Smooth muscle cell (in vitro differentiated cells): ENCODE measurements at regions not wholly inside any gene's neighbourhood (a gene's known extent, or its start where the extent isn't known, plus 50 kb on each side); places are given as distances from the start of the nearest gene placed in this dataset.

Experiments
- DNase-seq: peaks from one replicate; lab custom pipeline; 2025; ENCODE audit not compliant: unreplicated experiment; lab: John Stamatoyannopoulos, UW
- H2AFZ ChIP-seq: fragments of 200-600 bp; sonication (generic); 2 replicates; pipeline ENCODE4 v1.6.0; 2016; ENCODE audit warnings: antibody characterized with exemption, low read depth, mild to moderate bottlenecking
- H3F3A ChIP-seq: fragments of 200-600 bp; sonication (generic); 2 replicates; pipeline ENCODE4 v1.6.0; 2017; ENCODE audit warnings: antibody characterized with exemption, low read depth
- H3K27ac ChIP-seq: fragments of 200-600 bp; sonication (generic); 2 replicates; pipeline ENCODE4 v1.5.1; 2016; ENCODE audit warnings: low read depth, mild to moderate bottlenecking
- H3K27me3 ChIP-seq: fragments of 200-600 bp; sonication (generic); 2 replicates; pipeline ENCODE4 v1.6.1; 2016; ENCODE audit warnings: low read depth, mild to moderate bottlenecking
- H3K36me3 ChIP-seq: fragments of 200-600 bp; sonication (generic); 2 replicates; pipeline ENCODE4 v1.5.1; 2016; ENCODE audit warnings: low read depth
- H3K4me1 ChIP-seq: fragments of 200-600 bp; sonication (generic); 2 replicates; pipeline ENCODE4 v1.5.1; 2016; ENCODE audit warnings: low read depth
- H3K4me2 ChIP-seq: fragments of 200-600 bp; sonication (generic); 2 replicates; pipeline ENCODE4 v1.6.0; 2016; ENCODE audit warnings: mild to moderate bottlenecking
- H3K4me3 ChIP-seq: fragments of 200-600 bp; sonication (generic); 2 replicates; pipeline ENCODE4 v1.5.1; 2016; ENCODE audit warnings: mild to moderate bottlenecking
- H3K79me2 ChIP-seq: fragments of 200-600 bp; sonication (generic); 2 replicates; pipeline ENCODE4 v1.6.0; 2016; ENCODE audit warnings: low read depth, mild to moderate bottlenecking
- H3K9ac ChIP-seq: fragments of 200-600 bp; sonication (generic); 2 replicates; pipeline ENCODE4 v1.6.0; 2016; ENCODE audit warnings: low read depth
- H3K9me3 ChIP-seq: fragments of 200-600 bp; sonication (generic); replicated peaks from 2 replicates; pipeline ENCODE4 v1.5.1; 2016; ENCODE audit warnings: low read depth
- H4K20me1 ChIP-seq: fragments of 200-600 bp; sonication (generic); 2 replicates; pipeline ENCODE4 v1.6.0; 2016; ENCODE audit warnings: low read depth
- CTCF ChIP-seq: fragments of 200-600 bp; sonication (generic); IDR thresholded peaks from 2 replicates; pipeline ENCODE4 v1.5.1; 2017; ENCODE audit warnings: borderline replicate concordance, mild to moderate bottlenecking, antibody characterized with exemption; ENCODE audit not compliant: insufficient read depth, poor library complexity, severe bottlenecking
- WGBS: methylation state at CpG from one replicate; pipeline ENCODE4 v1.1.7; 2016; ENCODE audit warnings: low lambda C conversion rate; 5-methylcytosine and 5-hydroxymethylcytosine counted together

GRCh38 chr13:59205501-59205900, 958.2 kb downstream of the DIAPH3 start:
- Histone ChIP-seq H3K27me3 (no peaks in the 10 kb centered on the region), H3K4me3 (no peak overlapping the region), H3K79me2 (no peaks in the 10 kb centered on the region), H3K9me3 (no peaks in the 10 kb centered on the region), H4K20me1 (no peaks in the 10 kb centered on the region), H3F3A (no peaks in the 10 kb centered on the region), H3K4me1 (peaks cover 3% of the 10 kb centered on the region), H3K27ac (no peak overlapping the region), H3K4me2 (no peak overlapping the region), H2AFZ (no peak overlapping the region), H3K9ac (no peak overlapping the region), H3K36me3 (no peaks in the 10 kb centered on the region)
- TF ChIP-seq CTCF = no peak
- WGBS = 78% methylated on average over 5 of the region's 5 CpGs
- no peak for DNase-seq

DNA sequence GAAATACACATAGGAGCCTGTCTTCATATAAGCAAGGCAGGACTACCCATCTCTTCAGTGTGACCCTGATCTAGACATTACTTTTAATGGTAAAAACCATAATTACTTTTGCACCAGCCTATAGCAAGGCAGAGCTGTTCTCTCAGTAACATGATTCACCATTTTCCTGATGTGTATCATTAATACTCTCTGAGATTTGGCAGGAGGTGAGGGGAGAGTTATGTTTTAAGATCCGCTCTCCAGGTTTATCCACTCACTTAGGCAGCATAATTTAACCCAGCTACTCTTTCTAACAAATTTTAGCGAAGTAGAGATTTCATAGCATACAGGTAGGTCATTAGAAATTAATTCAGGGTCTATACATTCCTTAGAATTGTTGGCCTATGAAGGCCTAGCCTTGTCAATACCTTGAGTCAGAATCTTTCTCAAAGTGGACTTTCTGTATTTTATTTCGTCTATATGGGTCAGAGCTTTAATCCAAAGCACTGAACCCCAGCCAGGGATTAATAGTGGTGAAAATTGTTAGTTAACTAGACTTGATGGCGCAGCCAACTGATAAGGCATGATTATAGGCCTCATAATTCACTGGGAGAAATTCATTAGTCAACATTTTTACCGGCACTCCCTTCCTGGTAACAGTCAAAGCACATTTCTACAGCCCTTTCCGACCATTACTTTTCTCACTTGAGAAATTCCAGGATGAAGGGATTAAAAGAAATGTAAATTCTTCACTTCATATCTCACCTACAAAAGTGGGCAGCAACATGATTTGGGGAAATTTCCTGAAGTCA, 955.1 kb downstream of the DIAPH3 start:
- no peak for TF ChIP-seq CTCF
- Histone ChIP-seq H3K4me3 (no peak overlapping the region), H3K4me1 (peaks cover 7% of the 10 kb centered on the region), H3K9me3 (no peaks in the 10 kb centered on the region), H2AFZ (no peak overlapping the region), H3F3A (no peaks in the 10 kb centered on the region), H3K9ac (no peak overlapping the region), H3K4me2 (peak overlapping the region; percentile 15), H3K27me3 (no peaks in the 10 kb centered on the region), H3K36me3 (no peaks in the 10 kb centered on the region), H4K20me1 (no peaks in the 10 kb centered on the region), H3K27ac (peak overlapping the region; percentile 7), H3K79me2 (no peaks in the 10 kb centered on the region)
- DNase-seq = no peak
- 38% methylated on average over 6 of the region's 6 CpGs for WGBS

DNA sequence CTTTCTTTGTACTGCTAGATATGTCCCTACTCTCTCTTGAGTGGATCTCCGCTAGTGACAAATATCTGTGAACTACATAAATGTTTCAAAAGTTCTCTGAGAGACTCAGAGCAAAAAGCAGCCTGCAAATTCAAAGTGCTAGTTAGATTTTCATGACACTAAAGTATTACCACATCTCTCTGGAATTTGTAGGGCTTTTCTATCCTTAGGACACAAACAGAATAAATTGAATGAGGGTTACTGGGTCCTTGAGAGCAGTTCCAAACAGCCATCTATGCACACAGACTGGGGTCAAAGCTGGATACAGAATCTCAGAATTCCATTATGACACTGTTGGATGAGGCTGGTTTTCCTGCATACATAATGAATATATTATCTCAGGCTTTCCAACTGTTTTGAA, 953.2 kb downstream of the DIAPH3 start:
- H3F3A ChIP-seq = no peaks in the 10 kb centered on the region
- H3K4me1 ChIP-seq = peaks cover 7% of the 10 kb centered on the region
- H3K27ac ChIP-seq = peak overlapping the region; percentile 13
- H4K20me1 ChIP-seq = no peaks in the 10 kb centered on the region
- TF ChIP-seq CTCF = no peak
- no peaks in the 10 kb centered on the region for H3K36me3 ChIP-seq
- H3K27me3 ChIP-seq = no peaks in the 10 kb centered on the region
- H2AFZ ChIP-seq = peak overlapping the region; percentile 64
- H3K79me2 ChIP-seq = no peaks in the 10 kb centered on the region
- no peak for DNase-seq
- H3K9me3 ChIP-seq = no peaks in the 10 kb centered on the region
- no peak overlapping the region for H3K9ac ChIP-seq
- 71% methylated on average over 1 of the region's 1 CpG for WGBS
- no peak overlapping the region for H3K4me3 ChIP-seq
- H3K4me2 ChIP-seq = peak overlapping the region; percentile 11

DNA sequence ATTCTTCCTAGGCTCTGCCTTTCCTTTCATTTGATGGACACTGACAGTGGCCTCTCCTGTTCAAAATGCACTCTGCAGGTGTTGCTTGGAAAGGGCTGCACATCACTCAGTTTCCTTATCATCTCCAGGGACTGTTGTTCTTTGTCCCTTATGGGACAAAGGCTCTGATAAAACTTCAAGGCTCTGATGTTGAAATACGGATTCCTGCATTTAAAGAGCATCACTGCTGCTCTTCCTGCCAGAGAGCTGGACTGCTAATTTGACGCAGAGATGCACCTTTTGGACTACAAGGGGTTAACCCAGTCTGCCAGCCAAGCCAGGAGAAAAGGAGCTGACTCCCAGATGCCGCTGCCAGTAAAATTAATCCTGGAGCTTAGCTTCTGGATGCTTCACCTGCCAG, 952.1 kb downstream of the DIAPH3 start:
- H2AFZ ChIP-seq = no peak overlapping the region
- 62% methylated on average over 3 of the region's 3 CpGs for WGBS
- TF ChIP-seq CTCF = no peak
- no peak overlapping the region for H3K27ac ChIP-seq
- no peaks in the 10 kb centered on the region for H3K27me3 ChIP-seq
- no peak overlapping the region for H3K4me2 ChIP-seq
- H3K9me3 ChIP-seq = no peaks in the 10 kb centered on the region
- no peaks in the 10 kb centered on the region for H3K79me2 ChIP-seq
- peaks cover 7% of the 10 kb centered on the region for H3K4me1 ChIP-seq
- H3F3A ChIP-seq = no peaks in the 10 kb centered on the region
- no peaks in the 10 kb centered on the region for H4K20me1 ChIP-seq
- H3K4me3 ChIP-seq = no peak overlapping the region
- H3K9ac ChIP-seq = no peak overlapping the region
- no peaks in the 10 kb centered on the region for H3K36me3 ChIP-seq
- no peak for DNase-seq
